ENCODE measurements at regions not wholly inside any gene's neighbourhood (a gene's known extent, or its start where the extent isn't known, plus 50 kb on each side); places are given as distances from the start of the nearest gene placed in this dataset.

GRCh38 chr5:128014578-128014977 is 69.0 kb upstream of the SLC12A2 start:
- TF ChIP-seq, protein P1, sequence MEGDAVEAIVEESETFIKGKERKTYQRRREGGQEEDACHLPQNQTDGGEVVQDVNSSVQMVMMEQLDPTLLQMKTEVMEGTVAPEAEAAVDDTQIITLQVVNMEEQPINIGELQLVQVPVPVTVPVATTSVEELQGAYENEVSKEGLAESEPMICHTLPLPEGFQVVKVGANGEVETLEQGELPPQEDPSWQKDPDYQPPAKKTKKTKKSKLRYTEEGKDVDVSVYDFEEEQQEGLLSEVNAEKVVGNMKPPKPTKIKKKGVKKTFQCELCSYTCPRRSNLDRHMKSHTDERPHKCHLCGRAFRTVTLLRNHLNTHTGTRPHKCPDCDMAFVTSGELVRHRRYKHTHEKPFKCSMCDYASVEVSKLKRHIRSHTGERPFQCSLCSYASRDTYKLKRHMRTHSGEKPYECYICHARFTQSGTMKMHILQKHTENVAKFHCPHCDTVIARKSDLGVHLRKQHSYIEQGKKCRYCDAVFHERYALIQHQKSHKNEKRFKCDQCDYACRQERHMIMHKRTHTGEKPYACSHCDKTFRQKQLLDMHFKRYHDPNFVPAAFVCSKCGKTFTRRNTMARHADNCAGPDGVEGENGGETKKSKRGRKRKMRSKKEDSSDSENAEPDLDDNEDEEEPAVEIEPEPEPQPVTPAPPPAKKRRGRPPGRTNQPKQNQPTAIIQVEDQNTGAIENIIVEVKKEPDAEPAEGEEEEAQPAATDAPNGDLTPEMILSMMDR (IDR thresholded peaks at IDR 0.05), result no peak
- no peak for TF ChIP-seq POLR2A (IDR thresholded peaks at IDR 0.05)
